ES-I3 (cell line): ENCODE measurements at regions not wholly inside any gene's neighbourhood (a gene's known extent, or its start where the extent isn't known, plus 50 kb on each side); places are given as distances from the start of the nearest gene placed in this dataset.

Experiments used
- H3K36me3 ChIP-seq: 2 replicates; pipeline ENCODE4 v1.6.1; 2013; ENCODE audit warnings: mild to moderate bottlenecking, low read length, control low read depth, moderate library complexity; ENCODE audit not compliant: insufficient read depth
- H3K4me1 ChIP-seq: 2 replicates; pipeline ENCODE4 v1.6.1; 2013; ENCODE audit warnings: mild to moderate bottlenecking, control low read depth, low read length; ENCODE audit not compliant: insufficient read depth
- H3K9ac ChIP-seq: 2 replicates; pipeline ENCODE4 v1.6.1; 2013; ENCODE audit warnings: low read depth, mild to moderate bottlenecking, low read length, moderate library complexity
- H3K9me3 ChIP-seq: 2 replicates; pipeline ENCODE4 v1.6.1; 2013; ENCODE audit warnings: mild to moderate bottlenecking, low read length, moderate library complexity; ENCODE audit not compliant: control insufficient read depth, insufficient read depth

DNA sequence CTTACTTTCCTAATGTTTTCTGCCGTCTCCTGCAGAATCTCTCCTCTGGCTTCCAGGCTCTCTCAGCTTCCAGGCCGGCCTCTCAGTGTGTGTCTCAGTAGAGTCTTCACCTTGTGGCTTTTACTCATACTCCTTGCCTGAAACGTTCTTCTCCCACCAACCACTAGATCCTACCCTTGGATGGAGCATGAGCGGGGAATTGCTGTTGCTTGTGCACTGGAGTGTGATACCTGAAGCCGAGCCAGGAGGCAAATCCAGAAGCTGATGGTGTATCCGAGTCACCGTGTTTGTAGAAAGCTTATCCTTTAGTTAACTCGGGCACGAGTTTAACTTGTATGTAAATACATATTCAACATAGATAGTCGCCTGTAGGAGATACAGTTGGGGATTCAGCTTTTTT lies 285.0 kb upstream of the C2CD4B start:
- H3K9me3 ChIP-seq, result no peaks in the 10 kb centered on the region
- H3K9ac ChIP-seq, result no peak overlapping the region
- H3K36me3 ChIP-seq, result no peaks in the 10 kb centered on the region
- peaks cover 24% of the 10 kb centered on the region for H3K4me1 ChIP-seq

DNA sequence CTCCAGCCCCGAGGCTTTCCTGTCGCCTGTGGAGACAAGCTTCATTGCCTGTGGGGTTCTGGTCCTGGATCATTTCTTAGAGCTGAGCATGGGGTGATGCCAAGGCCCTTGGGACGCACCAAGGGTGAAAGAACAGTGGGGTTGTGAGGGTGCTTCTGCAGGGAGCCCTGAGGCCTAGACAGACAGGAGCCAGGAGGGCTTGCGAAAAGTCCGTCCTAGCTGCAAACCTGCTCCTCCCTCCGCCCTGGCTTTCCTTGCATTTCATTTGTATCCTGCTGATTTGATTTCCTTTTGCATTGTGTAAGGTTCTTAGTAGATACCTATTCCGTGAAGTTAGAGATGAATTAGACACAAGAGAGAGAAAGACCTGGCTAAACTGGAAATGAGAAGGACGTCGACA lies 286.9 kb upstream of the C2CD4B start:
- H3K9ac ChIP-seq, result no peak overlapping the region
- no peaks in the 10 kb centered on the region for H3K36me3 ChIP-seq
- H3K4me1 ChIP-seq, result peaks cover 24% of the 10 kb centered on the region
- H3K9me3 ChIP-seq, result no peaks in the 10 kb centered on the region

DNA sequence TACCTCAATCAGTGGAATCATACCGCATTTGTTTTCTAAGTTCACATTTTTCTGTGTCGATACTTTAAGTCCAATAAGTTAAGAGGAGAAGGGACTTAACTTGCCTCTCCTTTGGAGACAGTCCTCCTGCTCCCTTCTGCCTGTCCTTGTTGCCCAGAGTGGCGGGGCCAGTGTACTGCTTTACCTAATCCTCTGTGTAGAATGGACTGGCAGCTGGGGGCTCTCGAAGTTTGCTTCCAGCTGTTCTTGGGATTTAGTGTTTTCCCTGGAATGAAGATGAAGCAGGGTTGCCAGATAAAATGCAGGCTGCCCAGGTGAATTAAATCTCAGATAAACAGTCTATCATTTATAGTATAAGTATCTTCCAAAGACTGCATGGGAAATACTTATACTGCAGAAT lies 287.6 kb upstream of the C2CD4B start:
- no peaks in the 10 kb centered on the region for H3K9me3 ChIP-seq
- H3K9ac ChIP-seq, result no peak overlapping the region
- peaks cover 28% of the 10 kb centered on the region for H3K4me1 ChIP-seq
- H3K36me3 ChIP-seq, result no peaks in the 10 kb centered on the region

- H3K9me3 ChIP-seq, result no peaks in the 10 kb centered on the region
- no peaks in the 10 kb centered on the region for H3K36me3 ChIP-seq
- H3K4me1 ChIP-seq, result peaks cover 23% of the 10 kb centered on the region
- H3K9ac ChIP-seq, result no peak overlapping the region
Observed at GRCh38 chr15:62453375-62453774, 288.3 kb upstream of the C2CD4B start.

GRCh38 chr15:62453981-62454380 lies 288.9 kb upstream of the C2CD4B start:
- Histone ChIP-seq H3K36me3 (no peaks in the 10 kb centered on the region), H3K9ac (no peak overlapping the region), H3K4me1 (peaks cover 21% of the 10 kb centered on the region)

DNA sequence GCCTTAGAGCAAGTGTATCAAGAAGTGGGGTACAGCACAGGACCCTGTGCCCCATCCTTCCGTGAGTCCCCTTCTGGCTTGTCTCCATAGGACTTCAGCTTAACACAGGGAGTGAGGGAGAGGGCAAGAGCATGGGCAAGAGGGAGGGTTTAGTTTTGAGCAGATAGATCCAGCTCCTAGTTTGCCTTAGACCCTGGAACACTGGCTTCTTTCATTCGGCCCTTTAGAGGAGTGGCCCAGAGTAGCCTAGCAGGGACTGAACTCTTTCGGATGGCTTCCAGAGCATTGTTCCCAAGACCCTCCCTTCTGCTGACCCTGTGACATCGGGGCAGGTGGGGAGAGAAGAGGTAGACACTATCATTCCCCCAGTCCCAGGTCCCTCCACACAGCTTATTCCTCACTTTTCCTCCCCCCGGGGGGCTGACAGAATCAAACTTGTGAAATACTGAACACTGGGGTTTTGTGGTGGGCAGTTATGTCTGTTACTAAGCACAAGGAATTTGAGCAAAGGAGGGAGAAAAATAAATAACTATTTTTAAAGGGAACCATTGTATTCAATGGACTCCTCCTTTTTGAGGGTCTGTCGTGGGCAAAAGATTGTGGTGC lies 289.6 kb upstream of the C2CD4B start:
- Histone ChIP-seq H3K4me1 (peaks cover 21% of the 10 kb centered on the region), H3K9ac (no peak overlapping the region), H3K9me3 (no peaks in the 10 kb centered on the region), H3K36me3 (no peaks in the 10 kb centered on the region)

More at GRCh38 chr15:62453981-62454380, 288.9 kb upstream of the C2CD4B start:
- H3K9me3 ChIP-seq, result no peaks in the 10 kb centered on the region

DNA sequence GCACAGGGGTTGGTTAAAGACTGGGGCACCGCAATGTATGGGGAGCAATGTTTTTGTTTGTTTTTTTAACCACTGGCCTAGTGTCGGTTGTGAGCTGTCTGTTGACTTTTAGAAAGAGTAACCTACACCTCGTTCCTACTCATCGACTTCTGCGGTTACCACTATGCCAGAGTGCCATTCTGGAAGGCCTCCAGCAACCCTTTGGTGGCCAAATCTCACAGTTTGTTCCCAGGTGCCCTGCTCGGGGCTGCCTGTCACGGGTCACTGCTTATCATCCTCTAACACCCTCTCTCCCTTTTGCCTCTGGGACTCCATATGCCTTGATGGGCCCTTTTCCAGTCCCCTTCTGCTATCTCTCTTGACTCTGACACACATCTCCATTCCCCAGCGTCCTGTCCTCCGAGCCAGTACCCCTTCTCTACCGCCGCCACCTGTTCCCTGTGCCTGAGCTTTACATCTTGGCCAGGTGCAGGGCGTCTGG lies 290.4 kb upstream of the C2CD4B start:
- H3K9me3 ChIP-seq, result no peaks in the 10 kb centered on the region
- H3K4me1 ChIP-seq, result peaks cover 21% of the 10 kb centered on the region
- no peak overlapping the region for H3K9ac ChIP-seq

DNA sequence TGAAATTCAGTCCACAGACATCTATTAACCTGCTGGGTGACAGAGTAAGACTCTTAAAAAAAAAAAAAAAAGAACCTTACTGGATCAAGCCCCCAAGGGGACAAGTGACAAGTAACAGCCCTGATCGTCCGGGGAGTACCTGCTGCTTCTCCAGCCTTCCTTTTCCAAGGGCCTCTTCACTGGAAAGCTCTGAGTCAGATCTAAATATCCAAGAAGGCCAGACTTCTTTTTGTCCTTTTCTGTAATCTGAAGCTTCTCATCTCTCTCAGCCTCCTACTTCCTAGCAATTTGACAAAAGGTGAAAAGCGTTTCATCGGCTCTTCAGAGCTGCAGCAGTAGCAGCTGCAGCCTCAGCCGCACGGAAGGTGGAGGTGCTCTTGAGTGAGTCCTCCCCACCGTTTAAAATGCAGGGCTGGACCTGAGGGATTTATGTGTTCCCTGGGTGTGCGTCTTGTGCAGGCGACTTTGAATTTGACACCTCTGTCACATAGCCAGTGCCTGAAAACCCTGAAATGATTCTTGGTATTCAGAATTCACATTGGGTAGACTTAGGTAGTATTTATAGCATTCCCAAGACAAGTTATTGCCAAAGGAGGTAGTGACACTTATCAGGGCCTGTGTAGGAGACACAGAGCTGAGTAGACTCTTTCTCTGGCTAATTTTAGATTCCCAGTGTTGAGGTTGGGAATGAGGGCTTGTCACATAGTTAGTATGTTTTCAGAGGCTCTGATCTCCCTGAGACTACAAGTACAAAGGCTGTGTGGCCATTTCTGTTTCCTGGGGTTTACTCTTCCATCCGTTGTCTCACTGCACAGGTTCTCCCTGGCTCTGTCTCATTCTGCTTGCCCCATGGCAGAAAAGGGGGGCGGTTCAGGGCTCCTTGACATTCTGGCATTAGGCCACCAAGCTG lies 291.2 kb upstream of the C2CD4B start:
- peaks cover 21% of the 10 kb centered on the region for H3K4me1 ChIP-seq
- no peaks in the 10 kb centered on the region for H3K9me3 ChIP-seq
- no peak overlapping the region for H3K9ac ChIP-seq
- no peaks in the 10 kb centered on the region for H3K36me3 ChIP-seq

More for the DNA sequence above, 290.4 kb upstream of the C2CD4B start:
- H3K36me3 ChIP-seq, result no peaks in the 10 kb centered on the region

GRCh38 chr15:62457100-62457499 lies 292.0 kb upstream of the C2CD4B start:
- Histone ChIP-seq H3K9ac (no peak overlapping the region), H3K9me3 (no peaks in the 10 kb centered on the region), H3K36me3 (no peaks in the 10 kb centered on the region), H3K4me1 (peaks cover 14% of the 10 kb centered on the region)

GRCh38 chr15:62459875-62460274 lies 294.8 kb upstream of the C2CD4B start:
- no peaks in the 10 kb centered on the region for H3K36me3 ChIP-seq
- H3K4me1 ChIP-seq, result peaks cover 5% of the 10 kb centered on the region; the same call in 1 of the 2 replicates
- no peak overlapping the region for H3K9ac ChIP-seq
- no peaks in the 10 kb centered on the region for H3K9me3 ChIP-seq

- Histone ChIP-seq H3K9ac (no peak overlapping the region), H3K4me1 (peaks cover 22% of the 10 kb centered on the region)
Observed at GRCh38 chr15:62462268-62462667, 297.2 kb upstream of the C2CD4B start.

GRCh38 chr15:62462721-62463120 lies 297.6 kb upstream of the C2CD4B start:
- H3K4me1 ChIP-seq, result peaks cover 19% of the 10 kb centered on the region
- H3K9me3 ChIP-seq, result no peaks in the 10 kb centered on the region

More at GRCh38 chr15:62462268-62462667, 297.2 kb upstream of the C2CD4B start:
- H3K9me3 ChIP-seq, result no peaks in the 10 kb centered on the region
- no peaks in the 10 kb centered on the region for H3K36me3 ChIP-seq

DNA sequence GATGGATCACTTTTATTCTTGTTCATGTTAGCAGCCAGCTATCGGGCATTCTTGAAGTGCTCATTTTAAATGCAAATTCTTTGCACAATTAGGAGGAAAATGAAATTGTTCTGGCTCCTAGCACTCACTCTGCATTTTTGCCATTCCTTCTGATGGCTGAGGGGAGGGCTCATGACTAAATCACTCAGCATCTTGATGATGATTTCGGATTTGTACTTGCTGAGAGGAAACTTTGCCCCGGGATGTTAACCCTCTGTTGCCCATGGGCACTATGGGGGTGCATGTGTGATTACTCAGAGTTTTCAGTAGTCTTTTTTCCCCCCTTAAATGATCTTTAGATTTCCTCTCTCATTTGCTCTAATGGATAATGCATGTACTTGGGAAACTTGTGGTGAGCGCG lies 299.6 kb upstream of the C2CD4B start:
- peaks cover 21% of the 10 kb centered on the region for H3K4me1 ChIP-seq
- peak overlapping the region; percentile 27; the same call in 1 of the 2 replicates for H3K9ac ChIP-seq

More at GRCh38 chr15:62462721-62463120, 297.6 kb upstream of the C2CD4B start:
- Histone ChIP-seq H3K36me3 (no peaks in the 10 kb centered on the region), H3K9ac (no peak overlapping the region)

GRCh38 chr15:62465173-62465572 lies 300.1 kb upstream of the C2CD4B start:
- no peaks in the 10 kb centered on the region for H3K36me3 ChIP-seq
- H3K4me1 ChIP-seq, result peaks cover 25% of the 10 kb centered on the region
- H3K9me3 ChIP-seq, result no peaks in the 10 kb centered on the region
- H3K9ac ChIP-seq, result peak overlapping the region; percentile 27; the same call in 1 of the 2 replicates

More for the DNA sequence above, 299.6 kb upstream of the C2CD4B start:
- Histone ChIP-seq H3K9me3 (no peaks in the 10 kb centered on the region), H3K36me3 (no peaks in the 10 kb centered on the region)

DNA sequence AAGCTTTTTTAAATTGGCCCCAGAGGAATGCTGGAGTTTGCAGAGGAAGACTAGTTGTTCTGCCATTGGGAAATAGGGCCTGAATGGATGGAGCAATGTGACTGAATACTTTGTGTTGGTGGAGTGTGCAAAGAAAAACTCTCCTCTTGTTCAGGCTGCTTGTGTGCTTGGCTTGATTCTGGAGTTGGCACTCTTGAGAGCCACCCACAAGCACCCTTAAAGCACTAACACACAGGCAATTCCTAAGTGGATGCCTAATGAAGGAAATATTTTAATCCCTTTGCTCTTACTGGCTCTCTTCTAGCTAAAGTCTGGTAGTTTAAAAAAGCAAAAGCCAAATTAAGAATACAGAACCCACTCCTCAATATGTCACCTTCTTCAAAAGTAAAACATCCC lies 304.4 kb upstream of the C2CD4B start:
- Histone ChIP-seq H3K9ac (no peak overlapping the region), H3K36me3 (no peaks in the 10 kb centered on the region), H3K9me3 (no peaks in the 10 kb centered on the region), H3K4me1 (peaks cover 40% of the 10 kb centered on the region)
